GM12878 (cell line): ENCODE measurements at regions not wholly inside any gene's neighbourhood (a gene's known extent, or its start where the extent isn't known, plus 50 kb on each side); places are given as distances from the start of the nearest gene placed in this dataset.

Source experiments
- ATAC-seq: fragments of 200-7000 bp; cut with Tn5 transposase; 3 replicates; pipeline ENCODE4 v1.9.1; 2020; ENCODE audit warnings: mild to moderate bottlenecking, moderate library complexity
- BruUV-seq: library from RNA; stranded (reverse); fragments of 400-500 nt; replicated peaks from 2 replicates; lab custom pipeline; 2021; lab: Mats Ljungman, UMichigan
- CTCF ChIA-PET: fragments of 300-600 bp; sonication (Branson Sonifier 250); formaldehyde crosslinking; extraction: SDS; loops from one replicate; lab custom pipeline; 2021; ENCODE audit warnings: inconsistent platforms; lab: Yijun Ruan, JAX
- POLR2A ChIA-PET: fragments of 350-600 bp; formaldehyde crosslinking; extraction: SDS; loops from one replicate; lab custom pipeline; 2021; ENCODE audit warnings: inconsistent platforms; lab: Charles Lee
- RAD21 ChIA-PET: fragments of 300-600 bp; sonication (Branson Sonifier 250); formaldehyde crosslinking; loops from one replicate; lab custom pipeline; 2023; ENCODE audit warnings: antibody characterized with exemption; ENCODE audit not compliant: unreplicated experiment; lab: Charles Lee
- SMC1A ChIA-PET: fragments of 300-600 bp; sonication (Branson Sonifier 250); formaldehyde crosslinking; loops from one replicate; lab custom pipeline; 2023; ENCODE audit not compliant: unreplicated experiment, uncharacterized antibody; lab: Charles Lee
- DNase-seq: peaks from one replicate; pipeline ENCODE4 v3.0.0-alpha.2; 2011; ENCODE audit warnings: low read depth, low spot score
- FAIRE-seq: peaks from 3 replicates; lab custom pipeline; 2011; peaks lifted over from hg19 to GRCh38; lab: Jason Lieb, UNC
- H2AFZ ChIP-seq: 2 replicates; pipeline ENCODE4 v1.6.0; 2011; ENCODE audit warnings: low read depth, low read length, control low read depth; ENCODE audit not compliant: control insufficient read depth
- H3K27ac ChIP-seq: 2 replicates; pipeline ENCODE4 v1.5.1; 2011; ENCODE audit warnings: control low read depth; ENCODE audit not compliant: control insufficient read depth, insufficient read depth
- H3K27me3 ChIP-seq, 2 experiments: replicated peaks in 1 of 2; 2 replicates each; pipeline versions ENCODE4 v1.6.0 to v1.6.1; 2011; ENCODE audit warnings: low read length in 1 of 2; ENCODE audit not compliant: control insufficient read depth in 2 of 2, insufficient read depth in 2 of 2
- H3K36me3 ChIP-seq, 2 experiments: 2 replicates each; pipeline ENCODE4 v1.5.1; 2011; ENCODE audit warnings: low read length in 1 of 2; ENCODE audit not compliant: control insufficient read depth in 2 of 2, insufficient read depth in 2 of 2
- H3K4me1 ChIP-seq: 2 replicates; pipeline ENCODE4 v1.6.1; 2011; ENCODE audit warnings: mild to moderate bottlenecking, low read length, moderate library complexity, mixed read lengths; ENCODE audit not compliant: control insufficient read depth, insufficient read depth
- H3K4me2 ChIP-seq: 2 replicates; pipeline ENCODE4 v1.6.0; 2011; ENCODE audit warnings: control low read depth; ENCODE audit not compliant: control insufficient read depth, insufficient read depth
- H3K4me3 ChIP-seq: fragments of 200-600 bp; sonication (generic); 2 replicates; pipeline ENCODE4 v1.5.1; 2016
- H3K79me2 ChIP-seq: 2 replicates; pipeline ENCODE4 v1.6.0; 2011; ENCODE audit warnings: low read length; ENCODE audit not compliant: control insufficient read depth, insufficient read depth
- H3K9ac ChIP-seq: 2 replicates; pipeline ENCODE4 v1.8.0; 2011; ENCODE audit warnings: low read length, control low read depth, mixed read lengths; ENCODE audit not compliant: control insufficient read depth, insufficient read depth
- H3K9me3 ChIP-seq: replicated peaks from 3 replicates; pipeline ENCODE4 v1.5.1; 2011; ENCODE audit warnings: mild to moderate bottlenecking, low read length; ENCODE audit not compliant: control insufficient read depth, insufficient read depth
- H4K20me1 ChIP-seq: 2 replicates; pipeline ENCODE4 v1.6.0; 2011; ENCODE audit not compliant: control insufficient read depth, insufficient read depth
- CREM ChIP-seq: IDR thresholded peaks from 2 replicates; pipeline ENCODE4 v1.6.1; 2014; ENCODE audit warnings: antibody characterized with exemption, low read depth
- EGR1 ChIP-seq, 2 experiments: IDR thresholded peaks; 1 replicate in 1 of 2; 2 replicates in 1 of 2; pipeline ENCODE4 v1.6.1; 2011 to 2012; ENCODE audit warnings: low read depth in 2 of 2, low read length in 2 of 2, borderline replicate concordance in 1 of 2, mild to moderate bottlenecking in 1 of 2, moderate library complexity in 1 of 2
- HDAC2 ChIP-seq: fragments of 200-600 bp; sonication (generic); IDR thresholded peaks from 2 replicates; pipeline ENCODE4 v1.6.1; 2017
- HDGF ChIP-seq: fragments of 450-650 bp; IDR thresholded peaks from 2 replicates; pipeline ENCODE4 v1.6.1; 2016; ENCODE audit warnings: antibody characterized with exemption
- KAT2A ChIP-seq: conservative IDR thresholded peaks from 2 replicates; pipeline ENCODE4 v1.6.1; 2011; ENCODE audit warnings: low read depth, low read length; ENCODE audit not compliant: control insufficient read depth
- LARP7 ChIP-seq: fragments of 450-650 bp; IDR thresholded peaks from 2 replicates; pipeline ENCODE4 v1.6.1; 2017; ENCODE audit warnings: mild to moderate bottlenecking
- POLR2AphosphoS2 ChIP-seq: IDR thresholded peaks from 2 replicates; pipeline ENCODE4 v1.6.1; 2011; ENCODE audit warnings: low read depth, mild to moderate bottlenecking, low read length, improper control_type of control experiment, moderate library complexity
- POLR2AphosphoS5 ChIP-seq: IDR thresholded peaks from 2 replicates; pipeline ENCODE4 v1.6.1; 2011; ENCODE audit warnings: mild to moderate bottlenecking, low read length, inconsistent platforms
- RCOR1 ChIP-seq: conservative IDR thresholded peaks from 2 replicates; pipeline ENCODE4 v1.6.1; 2012; ENCODE audit warnings: low read depth, low read length, improper control_type of control experiment
- SP1 ChIP-seq: IDR thresholded peaks from one replicate; pipeline ENCODE4 v1.6.1; 2011; ENCODE audit warnings: low read depth, low read length
- TCF12 ChIP-seq: IDR thresholded peaks from 2 replicates; pipeline ENCODE4 v1.6.1; 2011; ENCODE audit warnings: low read depth, mild to moderate bottlenecking, low read length
- YY1 ChIP-seq: IDR thresholded peaks from 2 replicates; pipeline ENCODE4 v1.6.1; 2011; ENCODE audit warnings: low read depth, mild to moderate bottlenecking, low read length
- WGBS: methylation state at CpG from one replicate; pipeline ENCODE4 v1.1.6; 2016; ENCODE audit warnings: low lambda C conversion rate; ENCODE audit not compliant: insufficient replicate concordance, insufficient coverage; ENCODE audit errors: missing lambda C conversion rate; 5-methylcytosine and 5-hydroxymethylcytosine counted together
- in situ Hi-C: fragments of 300-500 bp; cut with MboI; formaldehyde crosslinking; loops from 9 replicates; pipeline ENCODE4 v1.14.3; 2018; ENCODE audit warnings: mixed read lengths
- intact Hi-C: fragments of 100-400 bp; cut with micrococcal nuclease; formaldehyde crosslinking; loops from one replicate; pipeline ENCODE4 v1.14.2; 2022; ENCODE audit not compliant: unreplicated experiment
- TF ChIP-seq, protein P1 (sequence below): fragments of 450-650 bp; IDR thresholded peaks from 2 replicates; pipeline ENCODE4 v1.6.1; 2016; ENCODE audit warnings: mild to moderate bottlenecking, moderate library complexity, borderline replicate concordance
- TF ChIP-seq, protein P2 (sequence below): fragments of 450-650 bp; formaldehyde crosslinking; IDR thresholded peaks from 2 replicates; pipeline ENCODE4 v1.4.0; 2022; ENCODE audit warnings: mild to moderate bottlenecking, moderate library complexity
- TF ChIP-seq, protein P3 (sequence below): IDR thresholded peaks from 2 replicates; pipeline ENCODE4 v1.6.1; 2012; ENCODE audit warnings: low read length, inconsistent platforms
- TF ChIP-seq, protein P4 (sequence below): fragments of 150-350 bp; IDR thresholded peaks from 2 replicates; pipeline ENCODE4 v1.6.1; 2014; ENCODE audit warnings: mild to moderate bottlenecking, low read depth, low read length

DNA sequence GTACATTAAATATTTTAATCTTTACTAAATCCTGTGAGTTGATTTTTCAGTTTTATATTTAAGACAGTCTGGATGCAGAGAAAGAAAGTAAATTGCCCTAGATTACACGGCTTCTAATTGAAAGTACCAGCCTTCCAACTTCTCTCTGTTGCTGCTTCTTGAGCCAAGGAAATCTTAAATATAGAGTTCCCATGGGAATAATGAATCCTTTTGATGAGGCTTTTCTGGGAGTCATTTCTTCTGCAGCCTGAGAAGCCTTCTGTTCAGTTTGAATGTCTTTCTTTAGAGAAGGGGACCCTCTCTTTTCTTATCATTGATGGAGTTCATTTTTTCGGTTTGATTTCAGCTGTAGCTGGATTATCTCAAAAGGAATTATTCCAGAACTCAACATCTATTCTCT lies 317.3 kb upstream of the PTPRD start:
- ATAC-seq: no peak
- 0% methylated on average over 2 of the region's 2 CpGs for WGBS
- H3K4me3 ChIP-seq: no peak overlapping the region
- no peaks in the 10 kb centered on the region for H3K36me3 ChIP-seq
- H4K20me1 ChIP-seq: no peaks in the 10 kb centered on the region
- no peak for FAIRE-seq
- H2AFZ ChIP-seq: no peak overlapping the region
- H3K27ac ChIP-seq: no peak overlapping the region
- ChIA-PET RAD21 (no interaction called here), SMC1A (no interaction called here), POLR2A (no interaction called here), CTCF (no interaction called here)
- H3K4me1 ChIP-seq: no peaks in the 10 kb centered on the region
- no peaks in the 10 kb centered on the region for H3K27me3 ChIP-seq
- in situ Hi-C loops (no loop called here), intact Hi-C loops (no loop called here)
- H3K4me2 ChIP-seq: no peak overlapping the region
- BruUV-seq: no TSS peak
- H3K9me3 ChIP-seq: no peaks in the 10 kb centered on the region
- DNase-seq: no peak
- no peak overlapping the region for H3K9ac ChIP-seq
- H3K79me2 ChIP-seq: no peaks in the 10 kb centered on the region
- TF ChIP-seq, protein P1, sequence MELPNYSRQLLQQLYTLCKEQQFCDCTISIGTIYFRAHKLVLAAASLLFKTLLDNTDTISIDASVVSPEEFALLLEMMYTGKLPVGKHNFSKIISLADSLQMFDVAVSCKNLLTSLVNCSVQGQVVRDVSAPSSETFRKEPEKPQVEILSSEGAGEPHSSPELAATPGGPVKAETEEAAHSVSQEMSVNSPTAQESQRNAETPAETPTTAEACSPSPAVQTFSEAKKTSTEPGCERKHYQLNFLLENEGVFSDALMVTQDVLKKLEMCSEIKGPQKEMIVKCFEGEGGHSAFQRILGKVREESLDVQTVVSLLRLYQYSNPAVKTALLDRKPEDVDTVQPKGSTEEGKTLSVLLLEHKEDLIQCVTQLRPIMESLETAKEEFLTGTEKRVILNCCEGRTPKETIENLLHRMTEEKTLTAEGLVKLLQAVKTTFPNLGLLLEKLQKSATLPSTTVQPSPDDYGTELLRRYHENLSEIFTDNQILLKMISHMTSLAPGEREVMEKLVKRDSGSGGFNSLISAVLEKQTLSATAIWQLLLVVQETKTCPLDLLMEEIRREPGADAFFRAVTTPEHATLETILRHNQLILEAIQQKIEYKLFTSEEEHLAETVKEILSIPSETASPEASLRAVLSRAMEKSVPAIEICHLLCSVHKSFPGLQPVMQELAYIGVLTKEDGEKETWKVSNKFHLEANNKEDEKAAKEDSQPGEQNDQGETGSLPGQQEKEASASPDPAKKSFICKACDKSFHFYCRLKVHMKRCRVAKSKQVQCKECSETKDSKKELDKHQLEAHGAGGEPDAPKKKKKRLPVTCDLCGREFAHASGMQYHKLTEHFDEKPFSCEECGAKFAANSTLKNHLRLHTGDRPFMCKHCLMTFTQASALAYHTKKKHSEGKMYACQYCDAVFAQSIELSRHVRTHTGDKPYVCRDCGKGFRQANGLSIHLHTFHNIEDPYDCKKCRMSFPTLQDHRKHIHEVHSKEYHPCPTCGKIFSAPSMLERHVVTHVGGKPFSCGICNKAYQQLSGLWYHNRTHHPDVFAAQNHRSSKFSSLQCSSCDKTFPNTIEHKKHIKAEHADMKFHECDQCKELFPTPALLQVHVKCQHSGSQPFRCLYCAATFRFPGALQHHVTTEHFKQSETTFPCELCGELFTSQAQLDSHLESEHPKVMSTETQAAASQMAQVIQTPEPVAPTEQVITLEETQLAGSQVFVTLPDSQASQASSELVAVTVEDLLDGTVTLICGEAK: no peak
- TF ChIP-seq TCF12 (no peak), POLR2AphosphoS2 (no peak), HDAC2 (no peak), EGR1 (IDR thresholded peaks at IDR 0.05; ENCODE audit: borderline replicate concordance in 1 of 2, low read depth in 2 of 2, low read length in 2 of 2) (no peak), YY1 (no peak), CREM (no peak), KAT2A (no peak), POLR2AphosphoS5 (no peak), SP1 (no peak), LARP7 (no peak), HDGF (no peak), RCOR1 (no peak)
- TF ChIP-seq, protein P2, sequence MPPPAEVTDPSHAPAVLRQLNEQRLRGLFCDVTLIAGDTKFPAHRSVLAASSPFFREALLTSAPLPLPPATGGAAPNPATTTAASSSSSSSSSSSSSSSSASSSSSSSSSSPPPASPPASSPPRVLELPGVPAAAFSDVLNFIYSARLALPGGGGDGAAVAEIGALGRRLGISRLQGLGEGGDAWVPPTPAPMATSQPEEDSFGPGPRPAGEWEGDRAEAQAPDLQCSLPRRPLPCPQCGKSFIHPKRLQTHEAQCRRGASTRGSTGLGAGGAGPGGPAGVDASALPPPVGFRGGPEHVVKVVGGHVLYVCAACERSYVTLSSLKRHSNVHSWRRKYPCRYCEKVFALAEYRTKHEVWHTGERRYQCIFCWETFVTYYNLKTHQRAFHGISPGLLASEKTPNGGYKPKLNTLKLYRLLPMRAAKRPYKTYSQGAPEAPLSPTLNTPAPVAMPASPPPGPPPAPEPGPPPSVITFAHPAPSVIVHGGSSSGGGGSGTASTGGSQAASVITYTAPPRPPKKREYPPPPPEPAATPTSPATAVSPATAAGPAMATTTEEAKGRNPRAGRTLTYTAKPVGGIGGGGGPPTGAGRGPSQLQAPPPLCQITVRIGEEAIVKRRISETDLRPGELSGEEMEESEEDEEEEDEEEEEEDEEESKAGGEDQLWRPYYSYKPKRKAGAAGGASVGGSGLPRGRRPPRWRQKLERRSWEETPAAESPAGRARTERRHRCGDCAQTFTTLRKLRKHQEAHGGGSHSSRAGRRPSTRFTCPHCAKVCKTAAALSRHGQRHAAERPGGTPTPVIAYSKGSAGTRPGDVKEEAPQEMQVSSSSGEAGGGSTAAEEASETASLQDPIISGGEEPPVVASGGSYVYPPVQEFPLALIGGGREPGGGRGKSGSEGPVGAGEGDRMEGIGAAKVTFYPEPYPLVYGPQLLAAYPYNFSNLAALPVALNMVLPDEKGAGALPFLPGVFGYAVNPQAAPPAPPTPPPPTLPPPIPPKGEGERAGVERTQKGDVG (CRISPR knock-in tag): no peak
- TF ChIP-seq, protein P3, sequence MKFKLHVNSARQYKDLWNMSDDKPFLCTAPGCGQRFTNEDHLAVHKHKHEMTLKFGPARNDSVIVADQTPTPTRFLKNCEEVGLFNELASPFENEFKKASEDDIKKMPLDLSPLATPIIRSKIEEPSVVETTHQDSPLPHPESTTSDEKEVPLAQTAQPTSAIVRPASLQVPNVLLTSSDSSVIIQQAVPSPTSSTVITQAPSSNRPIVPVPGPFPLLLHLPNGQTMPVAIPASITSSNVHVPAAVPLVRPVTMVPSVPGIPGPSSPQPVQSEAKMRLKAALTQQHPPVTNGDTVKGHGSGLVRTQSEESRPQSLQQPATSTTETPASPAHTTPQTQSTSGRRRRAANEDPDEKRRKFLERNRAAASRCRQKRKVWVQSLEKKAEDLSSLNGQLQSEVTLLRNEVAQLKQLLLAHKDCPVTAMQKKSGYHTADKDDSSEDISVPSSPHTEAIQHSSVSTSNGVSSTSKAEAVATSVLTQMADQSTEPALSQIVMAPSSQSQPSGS: no peak
- TF ChIP-seq, protein P4, sequence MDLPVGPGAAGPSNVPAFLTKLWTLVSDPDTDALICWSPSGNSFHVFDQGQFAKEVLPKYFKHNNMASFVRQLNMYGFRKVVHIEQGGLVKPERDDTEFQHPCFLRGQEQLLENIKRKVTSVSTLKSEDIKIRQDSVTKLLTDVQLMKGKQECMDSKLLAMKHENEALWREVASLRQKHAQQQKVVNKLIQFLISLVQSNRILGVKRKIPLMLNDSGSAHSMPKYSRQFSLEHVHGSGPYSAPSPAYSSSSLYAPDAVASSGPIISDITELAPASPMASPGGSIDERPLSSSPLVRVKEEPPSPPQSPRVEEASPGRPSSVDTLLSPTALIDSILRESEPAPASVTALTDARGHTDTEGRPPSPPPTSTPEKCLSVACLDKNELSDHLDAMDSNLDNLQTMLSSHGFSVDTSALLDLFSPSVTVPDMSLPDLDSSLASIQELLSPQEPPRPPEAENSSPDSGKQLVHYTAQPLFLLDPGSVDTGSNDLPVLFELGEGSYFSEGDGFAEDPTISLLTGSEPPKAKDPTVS: no peak
